Testis (tissue), 2 donors: ENCODE measurements at regions not wholly inside any gene's neighbourhood (a gene's known extent, or its start where the extent isn't known, plus 50 kb on each side); places are given as distances from the start of the nearest gene placed in this dataset.

Source experiments
- POLR2A ChIP-seq: fragments of 450-650 bp; IDR thresholded peaks from one replicate; pipeline ENCODE4 v1.6.1; 2017; ENCODE audit warnings: antibody characterized with exemption, mild to moderate bottlenecking, moderate library complexity
- TF ChIP-seq, protein P1 (sequence below), 3 experiments: fragments of 450-650 bp in 2 of 3; fragments of 200-600 bp in 1 of 3; sonication (generic) in 1 of 3; IDR thresholded peaks; one replicate each; pipeline ENCODE4 v1.5.1; 2016 to 2019; ENCODE audit warnings: antibody characterized with exemption in 3 of 3, mild to moderate bottlenecking in 2 of 3, moderate library complexity in 1 of 3

DNA sequence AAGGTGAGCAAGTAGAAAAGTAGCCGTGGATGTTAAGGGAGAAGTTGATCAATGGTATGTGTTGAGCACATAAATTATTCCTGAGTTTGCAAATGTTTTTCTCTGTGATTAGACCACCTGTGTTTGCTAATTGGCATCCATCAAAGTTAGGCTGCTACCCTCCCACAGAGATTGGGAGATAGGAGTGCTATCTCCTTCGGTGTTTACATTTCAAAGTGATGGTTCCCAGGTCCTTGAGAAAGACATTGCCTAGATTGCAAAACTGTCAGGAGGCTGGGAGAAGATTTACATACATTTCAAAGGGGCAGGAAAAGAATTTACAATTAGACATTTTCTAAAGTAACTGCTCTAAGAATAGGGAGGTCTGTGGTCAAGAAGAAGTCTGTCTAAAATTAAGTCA, 54.3 kb upstream of the CNTNAP4 start:
- TF ChIP-seq POLR2A = no peak
- TF ChIP-seq, protein P1, sequence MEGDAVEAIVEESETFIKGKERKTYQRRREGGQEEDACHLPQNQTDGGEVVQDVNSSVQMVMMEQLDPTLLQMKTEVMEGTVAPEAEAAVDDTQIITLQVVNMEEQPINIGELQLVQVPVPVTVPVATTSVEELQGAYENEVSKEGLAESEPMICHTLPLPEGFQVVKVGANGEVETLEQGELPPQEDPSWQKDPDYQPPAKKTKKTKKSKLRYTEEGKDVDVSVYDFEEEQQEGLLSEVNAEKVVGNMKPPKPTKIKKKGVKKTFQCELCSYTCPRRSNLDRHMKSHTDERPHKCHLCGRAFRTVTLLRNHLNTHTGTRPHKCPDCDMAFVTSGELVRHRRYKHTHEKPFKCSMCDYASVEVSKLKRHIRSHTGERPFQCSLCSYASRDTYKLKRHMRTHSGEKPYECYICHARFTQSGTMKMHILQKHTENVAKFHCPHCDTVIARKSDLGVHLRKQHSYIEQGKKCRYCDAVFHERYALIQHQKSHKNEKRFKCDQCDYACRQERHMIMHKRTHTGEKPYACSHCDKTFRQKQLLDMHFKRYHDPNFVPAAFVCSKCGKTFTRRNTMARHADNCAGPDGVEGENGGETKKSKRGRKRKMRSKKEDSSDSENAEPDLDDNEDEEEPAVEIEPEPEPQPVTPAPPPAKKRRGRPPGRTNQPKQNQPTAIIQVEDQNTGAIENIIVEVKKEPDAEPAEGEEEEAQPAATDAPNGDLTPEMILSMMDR (IDR thresholded peaks at IDR 0.05) = no peak
